CD4-positive, alpha-beta T cell treated with Interleukin-12 subunit alpha and Interleukin-12 subunit beta, for 1 hour (primary cell): ENCODE measurements at regions not wholly inside any gene's neighbourhood (a gene's known extent, or its start where the extent isn't known, plus 50 kb on each side); places are given as distances from the start of the nearest gene placed in this dataset.

ENCODE experiments used
- DNase-seq: peaks from one replicate; pipeline ENCODE4 v3.0.0-alpha.2; 2020

- DNase-seq = no peak
Measured at GRCh38 chr1:5595531-5596170, 396.6 kb downstream of the NPHP4 start.

DNA sequence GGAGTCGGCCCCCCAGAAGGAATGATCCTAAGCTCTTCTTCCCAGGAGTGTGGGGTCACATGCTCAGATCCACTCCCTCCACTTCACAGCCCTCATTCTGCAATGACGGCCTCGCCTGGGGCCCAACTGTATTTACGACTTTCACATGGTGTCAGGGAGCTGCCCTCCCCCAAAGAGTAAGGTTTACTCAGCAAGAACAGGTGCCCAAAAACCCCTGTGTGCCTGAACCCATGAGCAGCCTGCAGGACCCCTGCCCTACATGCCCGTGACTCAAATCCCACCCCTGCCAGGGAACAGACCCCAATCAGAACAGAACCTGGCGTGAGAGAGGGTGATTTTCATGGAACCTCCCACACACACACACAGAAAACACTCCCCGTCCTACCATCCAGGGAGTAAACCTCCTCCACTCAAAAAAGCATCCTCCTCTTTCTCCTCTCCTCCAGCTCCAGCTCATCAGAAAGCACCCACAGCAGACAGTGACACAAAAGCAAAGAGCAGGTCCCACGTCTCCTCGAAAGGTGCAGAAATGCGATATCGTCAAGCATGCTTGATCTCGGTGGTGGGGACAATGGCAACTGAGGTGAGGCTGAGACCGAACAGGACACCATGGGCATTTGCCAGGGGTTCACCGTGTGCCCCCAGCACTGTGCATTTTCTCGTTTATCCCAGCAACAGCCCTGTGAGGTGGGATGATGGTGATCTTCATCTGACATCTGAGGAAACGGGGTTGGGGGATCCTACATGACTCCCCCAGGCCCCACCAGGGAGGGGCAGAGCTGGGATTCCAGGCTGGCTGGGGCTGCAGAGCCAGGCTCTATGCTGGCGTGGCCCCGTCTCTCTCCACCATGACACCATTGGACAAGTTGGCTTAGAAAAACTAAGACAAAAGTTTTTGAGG is 397.9 kb downstream of the NPHP4 start:
- no peak for DNase-seq

DNA sequence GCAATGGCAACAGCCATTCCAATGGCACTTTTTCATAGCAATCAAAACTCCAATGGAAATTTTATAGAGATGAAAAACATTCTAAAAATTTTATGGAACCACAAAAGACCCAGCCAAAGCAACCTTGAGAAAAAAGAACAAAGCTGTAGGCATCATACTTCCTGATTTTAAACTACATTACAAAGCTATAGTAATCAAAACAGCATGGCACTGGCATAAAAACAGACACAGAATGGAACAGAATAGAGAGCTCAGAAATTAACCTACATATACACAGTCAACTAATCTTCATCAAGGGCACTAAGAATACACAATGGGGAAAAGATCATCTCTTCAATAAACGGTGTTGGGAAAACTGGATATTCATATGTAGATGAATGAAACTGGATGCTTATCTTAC is 401.5 kb downstream of the NPHP4 start:
- DNase-seq = no peak

- no peak for DNase-seq
Measured at GRCh38 chr1:5586629-5587028, 405.6 kb downstream of the NPHP4 start.

DNA sequence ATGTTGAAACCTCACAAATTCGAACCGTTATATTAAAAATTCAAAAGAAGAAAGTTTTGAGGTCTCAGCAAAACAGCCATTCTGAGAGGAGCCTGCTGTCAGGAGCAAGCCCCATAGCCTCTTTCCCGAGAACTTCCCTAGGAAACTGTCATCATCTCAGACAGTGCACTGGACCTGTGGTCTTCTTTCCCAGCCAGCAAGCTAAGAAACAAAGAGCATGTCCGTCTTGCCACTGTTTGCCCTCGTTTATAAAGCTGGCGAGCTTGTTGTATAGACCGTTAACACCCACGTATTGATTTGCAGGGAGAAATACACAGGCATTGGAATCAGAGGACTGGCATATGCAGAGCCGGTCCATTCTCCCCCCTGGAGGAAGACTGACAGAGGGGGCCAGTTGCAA is 407.0 kb downstream of the NPHP4 start:
- no peak for DNase-seq

DNA sequence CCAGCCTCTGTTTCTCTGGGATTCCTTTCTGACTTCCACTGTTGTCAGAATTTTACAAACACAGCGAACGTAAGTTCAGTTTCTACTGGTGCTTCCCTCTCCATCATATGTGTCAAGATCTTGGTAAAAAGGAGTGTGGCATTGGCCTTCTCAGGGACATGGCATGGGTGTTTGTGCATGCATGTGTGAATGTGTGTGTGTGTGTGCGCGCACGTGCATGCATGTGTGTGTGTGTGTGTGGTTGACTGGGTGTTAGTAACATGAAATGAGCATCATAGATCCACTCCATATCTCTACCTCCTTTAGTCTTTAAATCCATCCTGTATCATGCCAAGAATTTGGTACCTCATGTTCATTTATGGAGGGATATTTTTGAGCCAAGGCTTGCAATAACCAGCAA is 411.3 kb downstream of the NPHP4 start:
- DNase-seq = no peak

DNA sequence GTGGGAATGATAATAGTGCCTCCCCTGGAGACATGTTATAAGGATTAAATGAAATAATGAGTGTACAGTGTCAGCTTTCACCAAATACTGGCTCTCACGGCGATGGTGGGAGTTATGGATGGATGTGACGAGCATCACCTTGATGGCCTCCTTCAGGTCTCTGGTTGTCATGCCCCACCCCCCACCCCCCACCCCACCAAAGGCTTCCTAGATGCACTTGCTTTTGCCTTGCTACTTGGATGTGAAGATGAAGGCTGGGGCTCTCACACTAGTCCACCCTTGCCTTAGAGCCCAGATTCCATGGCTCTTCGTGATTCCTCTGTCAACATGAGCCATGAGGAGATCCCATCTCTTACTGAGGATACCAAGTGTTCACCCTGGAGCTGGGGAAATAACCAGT is 412.3 kb downstream of the NPHP4 start:
- no peak for DNase-seq

DNA sequence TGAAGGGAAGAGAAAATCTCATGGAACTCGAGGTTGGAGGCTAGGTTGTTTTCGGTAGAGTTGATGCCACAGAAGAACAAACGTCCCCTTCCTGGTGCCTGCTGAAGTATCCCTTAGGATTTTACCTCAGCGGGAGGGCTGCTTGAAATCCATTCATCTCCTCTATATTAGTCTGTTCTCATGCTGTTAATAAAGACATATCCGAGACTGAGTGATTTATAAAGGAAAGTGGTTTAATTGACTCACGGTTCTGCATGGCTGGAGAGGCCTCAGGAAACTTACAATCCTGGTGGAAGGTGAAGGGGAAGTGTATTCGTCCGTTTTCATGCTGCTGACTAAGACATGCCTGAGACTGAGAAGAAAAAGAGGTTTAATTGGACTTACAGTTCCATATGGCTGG is 413.5 kb downstream of the NPHP4 start:
- DNase-seq = no peak

DNA sequence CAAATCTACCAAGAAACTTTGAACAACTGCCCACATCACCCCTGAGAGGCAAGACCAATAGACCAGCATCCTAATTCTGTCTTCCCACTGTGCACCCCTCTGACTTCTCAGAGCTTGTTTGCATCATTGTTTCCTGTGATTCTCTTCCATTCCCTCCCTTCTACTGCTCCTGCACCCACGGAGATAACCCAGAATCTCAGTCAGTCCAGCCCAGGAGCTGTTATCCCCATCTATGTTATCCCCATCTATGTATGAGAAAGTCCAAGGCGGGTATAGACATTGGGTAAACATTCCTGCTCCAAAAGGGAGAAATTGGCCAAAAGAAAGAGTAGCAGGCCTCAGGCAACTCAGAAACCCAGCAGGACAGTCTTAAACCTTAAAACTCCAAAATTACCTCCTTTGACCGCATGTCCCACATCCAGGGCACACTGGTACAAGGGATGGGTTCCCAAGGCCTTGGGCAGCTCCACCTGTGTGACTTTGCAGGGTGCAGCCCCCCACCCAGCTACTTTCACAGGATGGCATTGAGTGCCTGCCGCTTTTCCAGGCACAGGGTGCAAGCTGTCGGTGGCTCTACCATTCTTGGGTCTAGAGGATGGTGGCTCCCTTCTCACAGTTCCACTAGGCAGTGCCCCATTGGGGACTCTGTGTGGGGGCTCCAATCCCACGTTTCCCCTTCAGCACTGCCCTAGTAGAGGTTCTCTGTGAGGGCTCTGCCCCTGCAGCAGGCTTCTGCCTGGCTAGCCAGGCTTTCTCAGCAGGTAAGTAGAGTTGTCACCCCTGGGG is 414.8 kb downstream of the NPHP4 start:
- DNase-seq = no peak

DNA sequence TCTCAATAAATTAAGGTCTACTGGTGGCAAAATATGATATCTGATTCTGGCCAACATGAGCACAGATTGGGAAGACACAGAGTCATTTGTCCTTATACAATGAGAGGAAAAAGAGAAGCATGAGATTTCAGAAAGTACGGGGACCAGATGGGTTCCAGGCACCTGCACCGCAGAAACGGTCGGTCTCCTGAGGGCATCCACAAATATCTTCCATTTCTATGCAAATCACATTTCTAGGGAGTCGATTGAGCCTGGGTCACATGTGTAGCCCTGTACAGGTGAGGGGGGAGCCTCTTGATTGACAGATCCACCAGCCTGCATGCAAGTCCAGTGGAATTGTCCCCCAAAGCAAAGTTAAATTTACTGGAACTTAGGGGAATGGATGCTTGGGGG is 415.6 kb downstream of the NPHP4 start:
- DNase-seq = no peak

DNA sequence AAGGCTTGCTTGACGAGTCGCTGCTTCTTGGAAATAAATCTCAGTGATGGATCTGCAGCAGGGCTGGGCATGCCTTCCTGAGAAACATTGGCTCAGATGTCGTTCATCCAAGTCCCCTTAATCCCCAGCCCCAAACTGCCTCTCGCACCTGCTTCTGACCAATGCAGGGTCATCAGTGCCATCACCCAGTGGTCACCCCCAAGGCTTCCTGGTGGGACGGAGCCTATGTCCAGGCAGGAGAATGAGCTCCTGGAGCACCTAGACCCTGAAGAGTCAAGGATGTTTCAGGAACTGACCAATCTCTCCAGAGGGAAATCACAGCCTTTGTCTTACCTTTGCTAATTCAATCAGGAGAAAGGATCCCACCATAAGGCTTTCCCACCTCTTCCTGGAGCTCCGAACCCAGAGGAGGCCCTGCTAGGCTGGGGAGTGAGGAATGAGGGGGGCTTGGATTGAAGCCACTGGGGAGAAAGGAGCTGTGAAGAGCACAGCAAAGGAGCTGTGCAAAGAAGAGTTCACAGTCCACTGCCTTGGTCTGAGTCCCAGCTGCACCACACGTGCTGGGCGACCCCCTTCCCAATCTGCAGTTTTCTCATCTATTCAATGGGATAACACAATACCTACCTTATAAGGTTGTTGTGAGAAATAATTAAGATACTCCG is 416.1 kb downstream of the NPHP4 start:
- no peak for DNase-seq

GRCh38 chr1:5575396-5575940 is 416.8 kb downstream of the NPHP4 start:
- no peak for DNase-seq

GRCh38 chr1:5574641-5575040 is 417.6 kb downstream of the NPHP4 start:
- no peak for DNase-seq

DNA sequence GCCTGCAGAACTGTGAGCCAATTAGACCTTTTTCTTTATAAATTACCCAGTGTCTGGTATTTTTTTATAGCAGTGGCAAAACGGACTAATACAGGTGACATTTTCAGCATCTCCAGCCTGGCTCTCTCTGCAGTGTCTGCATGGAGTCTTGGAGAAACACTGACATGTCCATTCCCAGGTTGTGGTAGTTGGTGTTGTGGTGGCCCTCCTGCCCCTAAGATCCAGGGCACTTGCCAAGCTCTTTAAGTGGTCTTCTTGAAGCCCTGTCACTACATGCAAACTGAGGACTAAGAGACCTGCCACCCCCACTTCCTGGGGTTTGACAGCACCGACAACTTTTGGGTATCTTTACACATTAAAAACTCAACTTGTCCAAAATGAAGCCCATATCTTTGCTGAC is 419.4 kb downstream of the NPHP4 start:
- DNase-seq = no peak

DNA sequence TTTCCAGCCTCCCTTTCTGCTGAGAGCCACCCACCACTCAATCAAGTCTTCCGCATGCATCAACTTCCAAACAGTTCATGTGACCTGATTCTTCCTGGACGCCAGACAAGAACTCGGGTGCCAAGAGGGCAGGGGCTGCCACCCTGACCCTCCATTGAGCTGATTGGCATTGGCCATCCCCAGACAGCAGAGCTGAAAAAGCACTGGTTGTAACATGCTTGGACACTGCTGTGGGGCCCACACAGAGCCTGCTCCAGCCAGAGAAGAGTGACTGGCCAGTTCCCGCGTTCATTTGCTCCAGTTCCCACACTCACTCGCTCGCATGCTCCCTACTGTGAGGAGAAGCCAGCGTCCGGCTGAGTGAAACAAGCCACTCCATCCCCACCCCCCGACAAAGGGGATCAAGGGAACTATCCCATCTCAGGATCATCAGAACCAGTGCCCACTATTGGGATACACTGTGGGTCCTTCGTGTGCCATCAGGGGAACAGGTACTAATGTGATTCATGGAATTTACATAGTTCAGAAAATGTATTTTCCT is 420.3 kb downstream of the NPHP4 start:
- no peak for DNase-seq

- no peak for DNase-seq
Measured at GRCh38 chr1:5571438-5571837, 420.8 kb downstream of the NPHP4 start.

DNA sequence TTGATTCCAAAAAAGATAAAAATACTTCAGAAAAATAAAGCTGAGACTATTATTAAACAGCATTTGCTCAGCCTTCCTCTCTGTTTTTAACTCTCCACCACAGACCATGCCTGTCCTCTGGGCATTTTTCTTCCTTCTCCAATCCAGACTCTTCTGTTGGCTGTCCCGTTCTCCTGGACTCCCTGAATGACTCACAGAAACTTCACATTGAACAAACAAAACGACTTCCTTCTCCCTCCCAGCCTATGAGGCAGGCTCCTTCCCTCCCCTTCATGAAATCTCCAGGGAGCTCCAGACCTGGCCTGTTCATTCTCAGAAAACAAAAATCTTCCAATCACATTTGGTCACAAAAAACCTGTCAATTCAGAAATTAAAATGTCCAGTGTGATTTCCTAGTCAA is 421.3 kb downstream of the NPHP4 start:
- DNase-seq = no peak

DNA sequence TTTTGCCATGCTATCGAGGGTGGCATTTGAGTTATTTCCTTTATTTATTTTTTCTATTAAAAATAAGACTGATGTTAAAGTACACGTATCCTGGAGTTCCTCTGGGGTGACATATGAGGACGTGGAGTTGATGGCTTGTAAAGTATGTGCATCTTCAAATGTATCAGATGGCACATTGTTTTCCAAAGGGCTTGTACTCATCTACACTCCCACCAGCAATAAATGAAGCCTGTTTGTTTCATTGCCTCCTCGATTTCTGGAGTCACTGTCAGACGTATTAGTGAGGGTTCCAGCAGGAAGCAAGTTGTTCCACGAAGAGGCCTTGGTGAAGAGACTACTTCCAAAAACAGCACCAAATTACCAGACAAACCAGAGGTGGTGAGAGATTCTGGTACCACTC is 423.9 kb downstream of the NPHP4 start:
- DNase-seq = no peak

- no peak for DNase-seq
Measured at GRCh38 chr1:5567839-5568238, 424.4 kb downstream of the NPHP4 start.

DNA sequence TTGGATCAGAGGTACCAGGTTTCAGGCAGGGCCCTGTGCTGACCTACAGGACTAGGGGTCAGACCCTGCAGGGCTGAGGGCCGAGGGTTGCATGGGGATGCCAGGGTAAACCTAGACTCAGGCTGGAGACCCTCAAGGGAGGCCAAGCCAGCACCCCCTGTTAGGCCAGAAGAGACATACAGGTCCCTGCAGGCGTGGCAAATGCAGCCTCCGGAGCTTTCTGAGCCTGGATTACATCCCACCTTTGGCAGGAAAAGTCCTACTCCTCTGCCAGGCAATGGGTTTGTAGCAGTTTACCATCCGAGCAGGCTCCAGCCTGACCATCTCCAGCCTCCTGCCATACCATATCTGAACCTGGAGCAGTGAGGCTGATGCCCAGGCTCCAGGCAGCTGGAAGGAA is 425.3 kb downstream of the NPHP4 start:
- DNase-seq = no peak

GRCh38 chr1:5565281-5566125 is 426.7 kb downstream of the NPHP4 start:
- no peak for DNase-seq
